Transverse colon (tissue), 4 donors: ENCODE measurements at regions not wholly inside any gene's neighbourhood (a gene's known extent, or its start where the extent isn't known, plus 50 kb on each side); places are given as distances from the start of the nearest gene placed in this dataset.

Experiments
- DNase-seq: peaks from one replicate; pipeline ENCODE4 v3.0.0-alpha.2; 2019
- H3K27ac ChIP-seq, 4 donors: fragments of 200-600 bp; sonication (generic); 2 replicates each; pipeline ENCODE4 v1.5.1; 2016 to 2018; ENCODE audit warnings: inconsistent platforms in 4 of 4
- H3K27me3 ChIP-seq: fragments of 200-600 bp; sonication (generic); 2 replicates; pipeline ENCODE4 v1.5.1; 2017; ENCODE audit warnings: inconsistent platforms
- H3K36me3 ChIP-seq, 4 donors: fragments of 200-600 bp; sonication (generic); 2 replicates each; pipeline ENCODE4 v1.5.1; 2017 to 2019; ENCODE audit warnings: inconsistent platforms in 4 of 4
- H3K4me1 ChIP-seq, 4 donors: fragments of 200-600 bp; sonication (generic); 2 replicates each; pipeline ENCODE4 v1.5.1; 2017 to 2020; ENCODE audit warnings: inconsistent platforms in 4 of 4
- H3K4me3 ChIP-seq, 4 donors: fragments of 200-600 bp; sonication (generic); 1 replicate in 1 of 4; 2 replicates in 3 of 4; pipeline versions ENCODE4 v1.5.1 to v1.6.1; 2017 to 2019; ENCODE audit warnings: inconsistent platforms in 4 of 4
- H3K9me3 ChIP-seq, 2 donors: fragments of 200-600 bp; sonication (generic); 2 replicates each; pipeline ENCODE4 v1.5.1; 2017 to 2019; ENCODE audit warnings: inconsistent platforms in 2 of 2
- CTCF ChIP-seq, 5 experiments: fragments of 200-600 bp in 3 of 5; fragments of 450-650 bp in 2 of 5; sonication (generic) in 3 of 5; IDR thresholded peaks; 1 replicate in 2 of 5; 2 replicates in 3 of 5; pipeline ENCODE4 v1.5.1; 2016 to 2017; ENCODE audit warnings: antibody characterized with exemption in 5 of 5, inconsistent platforms in 3 of 5, mild to moderate bottlenecking in 2 of 5, moderate library complexity in 1 of 5
- EP300 ChIP-seq: sonication (generic); formaldehyde crosslinking; IDR thresholded peaks from one replicate; pipeline ENCODE4 v1.6.1; 2017; ENCODE audit warnings: antibody characterized with exemption, low read depth
- POLR2A ChIP-seq: fragments of 450-650 bp; IDR thresholded peaks from one replicate; pipeline ENCODE4 v1.6.1; 2016; ENCODE audit warnings: antibody characterized with exemption, mild to moderate bottlenecking, moderate library complexity
- POLR2AphosphoS5 ChIP-seq, 3 donors: sonication (generic); formaldehyde crosslinking; IDR thresholded peaks; one replicate each; pipeline ENCODE4 v1.6.1; 2016; ENCODE audit warnings: antibody characterized with exemption in 3 of 3
- WGBS, 2 donors: methylation state at CpG; one replicate each; pipeline ENCODE4 v1.1.5; 2018; ENCODE audit warnings: low coverage in 1 of 2; 5-methylcytosine and 5-hydroxymethylcytosine counted together
- in situ Hi-C, 4 donors: fragments of 200-750 bp; cut with MboI; loops; one replicate each; pipeline versions ENCODE4 v1.15.0 to v1.15.1; 2017; ENCODE audit warnings: low sequenced_read_pairs in 3 of 4, low pct_ligation_motif_present in 1 of 4, low pct_unique_long_range_greater_than_20kb in 1 of 4
- intact Hi-C: fragments of 100-400 bp; cut with DNase I; formaldehyde crosslinking; loops from one replicate; pipeline ENCODE4 v1.15.1; 2023; ENCODE audit warnings: low total_unique reads

GRCh38 chr2:176764921-176765320 is 447.7 kb upstream of the HNRNPA3 start:
- DNase-seq = no peak
- intact Hi-C loops (no loop called here), in situ Hi-C loops (no loop called here)
- WGBS, 2 donors = 87% methylated on average over 6 of the region's 6 CpGs
- H3K36me3 ChIP-seq = no peaks in the 10 kb centered on the region
- H3K27ac ChIP-seq = no peak overlapping the region
- no peaks in the 10 kb centered on the region for H3K27me3 ChIP-seq
- TF ChIP-seq POLR2AphosphoS5 (IDR thresholded peaks at IDR 0.05) (no peak), POLR2A (no peak), CTCF (IDR thresholded peaks at IDR 0.05) (no peak), EP300 (no peak)
- H3K9me3 ChIP-seq = no peaks in the 10 kb centered on the region
- no peaks in the 10 kb centered on the region for H3K4me1 ChIP-seq
- no peak overlapping the region for H3K4me3 ChIP-seq

GRCh38 chr2:176766005-176766404 is 446.6 kb upstream of the HNRNPA3 start:
- H3K4me1 ChIP-seq = no peaks in the 10 kb centered on the region
- H3K4me3 ChIP-seq = no peak overlapping the region
- no peaks in the 10 kb centered on the region for H3K36me3 ChIP-seq
- peaks cover 2% of the 10 kb centered on the region for H3K27me3 ChIP-seq
- intact Hi-C loops = no loop called here
- no peak for DNase-seq
- WGBS, 2 donors = 84 to 94% methylated on average over 6 to 9 of the region's 9 CpGs
- no peaks in the 10 kb centered on the region for H3K9me3 ChIP-seq
- TF ChIP-seq EP300 (no peak), POLR2A (no peak), POLR2AphosphoS5 (IDR thresholded peaks at IDR 0.05) (no peak), CTCF (IDR thresholded peaks at IDR 0.05) (no peak)
- H3K27ac ChIP-seq = no peak overlapping the region
- in situ Hi-C loops = no loop called here

GRCh38 chr2:176768185-176768584 is 444.4 kb upstream of the HNRNPA3 start:
- Histone ChIP-seq H3K4me3 (no peak overlapping the region), H3K27me3 (peaks cover 3% of the 10 kb centered on the region), H3K9me3 (no peaks in the 10 kb centered on the region), H3K4me1 (no peaks in the 10 kb centered on the region), H3K36me3 (no peaks in the 10 kb centered on the region), H3K27ac (no peak overlapping the region)
- 22% methylated on average over 1 of the region's 1 CpG; no CpG with 5 or more reads in 1 of the 2 donors for WGBS, 2 donors
- in situ Hi-C loops = no loop called here
- TF ChIP-seq POLR2A (no peak), EP300 (no peak), POLR2AphosphoS5 (IDR thresholded peaks at IDR 0.05) (no peak), CTCF (IDR thresholded peaks at IDR 0.05) (no peak)
- intact Hi-C loops = no loop called here
- peak; percentile 36 for DNase-seq

GRCh38 chr2:176769021-176769420 is 443.6 kb upstream of the HNRNPA3 start:
- 70 to 73% methylated on average over 3 of the region's 3 CpGs for WGBS, 2 donors
- Histone ChIP-seq H3K9me3 (no peaks in the 10 kb centered on the region), H3K27ac (no peak overlapping the region), H3K36me3 (no peaks in the 10 kb centered on the region), H3K4me1 (no peaks in the 10 kb centered on the region), H3K27me3 (peaks cover 3% of the 10 kb centered on the region), H3K4me3 (no peak overlapping the region)
- TF ChIP-seq POLR2A (no peak), EP300 (no peak), CTCF (IDR thresholded peaks at IDR 0.05) (no peak)
- no peak for DNase-seq
- intact Hi-C loops = no loop called here
- in situ Hi-C loops = no loop called here
